Suppressor macrophage treated with lipopolysaccharide for 4 hours (primary cell): ENCODE measurements at regions not wholly inside any gene's neighbourhood (a gene's known extent, or its start where the extent isn't known, plus 50 kb on each side); places are given as distances from the start of the nearest gene placed in this dataset.

Experiments used
- DNase-seq: peaks from one replicate; pipeline ENCODE4 v3.0.0-alpha.2; 2020

GRCh38 chr21:35681946-35682345 is 378.4 kb downstream of the SETD4 start:
- DNase-seq, result no peak

GRCh38 chr21:35679076-35679475 is 381.2 kb downstream of the SETD4 start:
- no peak for DNase-seq

- DNase-seq, result no peak
Observed at GRCh38 chr21:35678393-35678792, 381.9 kb downstream of the SETD4 start.

- no peak for DNase-seq
Observed at GRCh38 chr21:35677298-35677841, 383.0 kb downstream of the SETD4 start.

- DNase-seq, result no peak
Observed at GRCh38 chr21:35674895-35675470, 385.3 kb downstream of the SETD4 start.

GRCh38 chr21:35674091-35674671 is 386.1 kb downstream of the SETD4 start:
- no peak for DNase-seq

- DNase-seq, result no peak
Observed at GRCh38 chr21:35672313-35672712, 388.0 kb downstream of the SETD4 start.

- no peak for DNase-seq
Observed at GRCh38 chr21:35664683-35665082, 395.6 kb downstream of the SETD4 start.

GRCh38 chr21:35663856-35664606 is 396.3 kb downstream of the SETD4 start:
- DNase-seq, result peak; percentile 73

GRCh38 chr21:35658242-35658641 is 402.1 kb downstream of the SETD4 start:
- peak; percentile 76 for DNase-seq

- DNase-seq, result peak; percentile 15
Observed at GRCh38 chr21:35652872-35653271, 407.5 kb downstream of the SETD4 start.

GRCh38 chr21:35652196-35652595 is 408.1 kb downstream of the SETD4 start:
- no peak for DNase-seq

GRCh38 chr21:35651196-35651595 is 409.1 kb downstream of the SETD4 start:
- DNase-seq, result no peak

GRCh38 chr21:35649186-35649585 is 411.1 kb downstream of the SETD4 start:
- DNase-seq, result no peak

- no peak for DNase-seq
Observed at GRCh38 chr21:35648512-35648911, 411.8 kb downstream of the SETD4 start.

GRCh38 chr21:35646606-35647005 is 413.7 kb downstream of the SETD4 start:
- DNase-seq, result no peak

GRCh38 chr21:35645991-35646390 is 414.3 kb downstream of the SETD4 start:
- DNase-seq, result peak; percentile 39

- no peak for DNase-seq
Observed at GRCh38 chr21:35644523-35644922, 415.8 kb downstream of the SETD4 start.

- no peak for DNase-seq
Observed at GRCh38 chr21:35643176-35643575, 417.1 kb downstream of the SETD4 start.

- DNase-seq, result no peak
Observed at GRCh38 chr21:35641271-35642016, 418.9 kb downstream of the SETD4 start.

GRCh38 chr21:35637431-35637830 is 422.9 kb downstream of the SETD4 start:
- DNase-seq, result no peak

GRCh38 chr21:35635994-35636393 is 424.3 kb downstream of the SETD4 start:
- DNase-seq, result no peak

- peak; percentile 33 for DNase-seq
Observed at GRCh38 chr21:35635261-35635660, 425.1 kb downstream of the SETD4 start.
